ENCODE measurements at regions not wholly inside any gene's neighbourhood (a gene's known extent, or its start where the extent isn't known, plus 50 kb on each side); places are given as distances from the start of the nearest gene placed in this dataset.

GRCh38 chr7:41573443-41573842, 129.4 kb downstream of the INHBA start:
- TF ChIP-seq CTCF (IDR thresholded peaks at IDR 0.05) (no peak), POLR2A (IDR thresholded peaks at IDR 0.05) (no peak)
